B cell (primary cell): ENCODE measurements at regions not wholly inside any gene's neighbourhood (a gene's known extent, or its start where the extent isn't known, plus 50 kb on each side); places are given as distances from the start of the nearest gene placed in this dataset.

Experiments used
- ATAC-seq: fragments of 200-7000 bp; cut with Tn5 transposase; one replicate; pipeline ENCODE4 v1.10.0; 2021; ENCODE audit warnings: low read depth, mild to moderate bottlenecking, moderate number of reproducible peaks, moderate library complexity
- CTCF ChIA-PET: fragments of 350-600 bp; sonication (Branson Sonifier 250); formaldehyde crosslinking; loops from one replicate; lab custom pipeline; 2021; ENCODE audit warnings: antibody characterized with exemption, inconsistent platforms; lab: Charles Lee
- POLR2A ChIA-PET: fragments of 350-600 bp; sonication (Branson Sonifier 250); formaldehyde crosslinking; loops from one replicate; lab custom pipeline; 2021; ENCODE audit warnings: antibody characterized with exemption; lab: Charles Lee
- DNase-seq: peaks from one replicate; pipeline ENCODE4 v3.0.0; 2013
- H2AFZ ChIP-seq: 2 replicates; pipeline ENCODE4 v1.6.1; 2012; ENCODE audit warnings: mild to moderate bottlenecking, low read depth, low read length; ENCODE audit not compliant: insufficient read depth, poor library complexity, severe bottlenecking
- H3K27ac ChIP-seq, 2 donors: 1 replicate in 1 of 2; 2 replicates in 1 of 2; pipeline ENCODE4 v1.5.1; 2012 to 2013; ENCODE audit warnings: low read length in 2 of 2, mild to moderate bottlenecking in 2 of 2, moderate library complexity in 1 of 2
- H3K27me3 ChIP-seq, 4 experiments: fragments of 200-600 bp in 1 of 4; sonication (generic) in 1 of 4; replicated peaks in 1 of 4; 1 replicate in 2 of 4; 2 replicates in 2 of 4; pipeline versions ENCODE4 v1.6.1 to v1.7.0; 2013 to 2016; ENCODE audit warnings: low read length in 3 of 4, mild to moderate bottlenecking in 2 of 4, mixed read lengths in 1 of 4, moderate library complexity in 1 of 4; ENCODE audit not compliant: insufficient read depth in 4 of 4, control insufficient read depth in 3 of 4; ENCODE audit errors: control extremely low read depth in 1 of 4
- H3K36me3 ChIP-seq, 2 experiments: replicated peaks in 1 of 2; 1 replicate in 1 of 2; 2 replicates in 1 of 2; pipeline versions ENCODE4 v1.6.1 to v1.7.1; 2013; ENCODE audit warnings: low read length in 1 of 2; ENCODE audit not compliant: insufficient read depth in 2 of 2, control insufficient read depth in 1 of 2; ENCODE audit errors: control extremely low read depth in 1 of 2, extremely low read depth in 1 of 2
- H3K4me1 ChIP-seq, 2 donors: fragments of 200-600 bp in 1 of 2; sonication (generic) in 1 of 2; 1 replicate in 1 of 2; 2 replicates in 1 of 2; pipeline versions ENCODE4 v1.5.1 to v1.6.1; 2013 to 2017; ENCODE audit warnings: low read length in 2 of 2; ENCODE audit not compliant: control insufficient read depth in 2 of 2, insufficient read depth in 2 of 2
- H3K4me2 ChIP-seq: replicated peaks from 2 replicates; pipeline ENCODE3; 2012; ENCODE audit warnings: mild to moderate bottlenecking, low read depth, low read length; ENCODE audit not compliant: poor library complexity, severe bottlenecking
- H3K4me3 ChIP-seq, 5 experiments: fragments of 200-600 bp in 1 of 5; sonication (generic) in 1 of 5; 1 replicate in 3 of 5; 2 replicates in 2 of 5; pipeline versions ENCODE4 v1.5.1 to v1.7.0; 2011 to 2016; ENCODE audit warnings: low read length in 4 of 5, mild to moderate bottlenecking in 4 of 5, low read depth in 2 of 5, control low read depth in 1 of 5, moderate library complexity in 1 of 5; ENCODE audit not compliant: insufficient read depth in 1 of 5; ENCODE audit errors: control extremely low read depth in 1 of 5, extremely low read depth in 1 of 5
- H3K79me2 ChIP-seq: fragments of 200-600 bp; sonication (generic); one replicate; pipeline ENCODE4 v1.6.0; 2016; ENCODE audit warnings: low read length; ENCODE audit not compliant: control insufficient read depth, insufficient read depth
- H3K9ac ChIP-seq: fragments of 200-600 bp; sonication (generic); 2 replicates; pipeline ENCODE4 v1.6.1; 2017; ENCODE audit warnings: mild to moderate bottlenecking, low read length, moderate library complexity
- H3K9me3 ChIP-seq, 3 donors: one replicate each; pipeline versions ENCODE4 v1.6.1 to v1.7.1; 2013; ENCODE audit warnings: low read length in 2 of 3; ENCODE audit not compliant: control insufficient read depth in 2 of 3, insufficient read depth in 1 of 3; ENCODE audit errors: control extremely low read depth in 1 of 3
- H4K20me1 ChIP-seq: 2 replicates; pipeline ENCODE4 v1.6.0; 2012; ENCODE audit warnings: mild to moderate bottlenecking, low read length; ENCODE audit not compliant: insufficient read depth, control insufficient read depth, poor library complexity, severe bottlenecking
- H3K27ac Mint-ChIP-seq: one replicate; pipeline ENCODE4 v1.8.0; 2021; ENCODE audit warnings: mixed read lengths
- H3K27me3 Mint-ChIP-seq: one replicate; pipeline ENCODE4 v1.8.0; 2021; ENCODE audit warnings: mixed read lengths
- H3K4me1 Mint-ChIP-seq: one replicate; pipeline ENCODE4 v1.8.0; 2021; ENCODE audit warnings: mixed read lengths
- H3K4me3 Mint-ChIP-seq: one replicate; pipeline ENCODE4 v1.8.0; 2021; ENCODE audit warnings: mixed read lengths
- H3K9me3 Mint-ChIP-seq: one replicate; pipeline ENCODE4 v1.8.0; 2022; ENCODE audit warnings: mixed read lengths; ENCODE audit not compliant: insufficient read depth
- CTCF ChIP-seq: fragments of 200-600 bp; IDR thresholded peaks from one replicate; pipeline ENCODE4 v1.8.0; 2022; ENCODE audit warnings: antibody characterized with exemption, mild to moderate bottlenecking
- EZH2 ChIP-seq: IDR thresholded peaks from 2 replicates; pipeline ENCODE4 v1.6.1; 2012; ENCODE audit warnings: borderline replicate concordance, low read depth, mild to moderate bottlenecking, moderate library complexity, low read length; ENCODE audit not compliant: insufficient read depth, poor library complexity, severe bottlenecking
- WGBS: methylation state at CpG from one replicate; pipeline ENCODE4 v1.1.5; 2013; ENCODE audit warnings: missing lambda C conversion rate; ENCODE audit not compliant: insufficient coverage; 5-methylcytosine and 5-hydroxymethylcytosine counted together
- intact Hi-C: fragments of 100-400 bp; cut with micrococcal nuclease; formaldehyde crosslinking; loops from one replicate; pipeline ENCODE4 v1.10.0; 2022

GRCh38 chr13:104871456-104871855 is 1664.0 kb downstream of the EFNB2 start:
- H3K27me3 Mint-ChIP-seq = no peaks in the 10 kb centered on the region
- Histone ChIP-seq H3K4me3 (no peak overlapping the region), H3K27me3 (no peaks in the 10 kb centered on the region), H3K27ac (no peak overlapping the region), H2AFZ (no peak overlapping the region), H3K4me2 (no peak overlapping the region), H3K9ac (no peak overlapping the region), H3K4me1 (no peaks in the 10 kb centered on the region), H3K9me3 (peaks cover 0 to 3% (median 0%) of the 10 kb centered on the region in 3 donors), H3K36me3 (no peaks in the 10 kb centered on the region), H3K79me2 (no peaks in the 10 kb centered on the region), H4K20me1 (no peaks in the 10 kb centered on the region)
- no peaks in the 10 kb centered on the region for H3K4me1 Mint-ChIP-seq
- TF ChIP-seq EZH2 (no peak), CTCF (no peak)
- peaks cover 5% of the 10 kb centered on the region for H3K9me3 Mint-ChIP-seq
- ChIA-PET POLR2A (no interaction called here), CTCF (interaction anchor here (0.7 kb wide), 1 partner anchor 331 kb away, joined by 3 read pairs; no protein-coding TSS in a partner anchor)
- H3K4me3 Mint-ChIP-seq = no peak overlapping the region
- 100% methylated on average over 1 of the region's 3 CpGs for WGBS
- intact Hi-C loops = no loop called here
- ATAC-seq = no peak
- DNase-seq = no peak
- no peak overlapping the region for H3K27ac Mint-ChIP-seq

GRCh38 chr13:104869501-104869900 is 1666.0 kb downstream of the EFNB2 start:
- intact Hi-C loops = no loop called here
- Mint-ChIP-seq H3K4me3 (no peak overlapping the region), H3K27me3 (no peaks in the 10 kb centered on the region), H3K9me3 (peaks cover 5% of the 10 kb centered on the region), H3K4me1 (no peaks in the 10 kb centered on the region), H3K27ac (no peak overlapping the region)
- Histone ChIP-seq H4K20me1 (no peaks in the 10 kb centered on the region), H3K9me3 (peaks cover 0 to 3% (median 0%) of the 10 kb centered on the region in 3 donors), H3K79me2 (no peaks in the 10 kb centered on the region), H2AFZ (no peak overlapping the region), H3K4me2 (no peak overlapping the region), H3K36me3 (no peaks in the 10 kb centered on the region), H3K27ac (no peak overlapping the region), H3K27me3 (no peaks in the 10 kb centered on the region), H3K9ac (no peak overlapping the region), H3K4me1 (no peaks in the 10 kb centered on the region), H3K4me3 (no peak overlapping the region)
- TF ChIP-seq EZH2 (no peak), CTCF (no peak)
- ATAC-seq (no peak), DNase-seq (no peak)
- ChIA-PET POLR2A (no interaction called here), CTCF (no interaction called here)
